ENCODE measurements at regions not wholly inside any gene's neighbourhood (a gene's known extent, or its start where the extent isn't known, plus 50 kb on each side); places are given as distances from the start of the nearest gene placed in this dataset.

GRCh38 chr10:56902554-56902953 is 541.5 kb upstream of the ZWINT start:
- DNase-seq (ENCODE audit: low read depth): no peak
- TF ChIP-seq CTCF (conservative IDR thresholded peaks at IDR 0.05; ENCODE audit: low read depth, low read length): no peak

GRCh38 chr10:56895306-56895705 is 534.2 kb upstream of the ZWINT start:
- no peak for TF ChIP-seq CTCF (conservative IDR thresholded peaks at IDR 0.05; ENCODE audit: low read depth, low read length)
- DNase-seq (ENCODE audit: low read depth): no peak

More at GRCh38 chr10:56902554-56902953, 541.5 kb upstream of the ZWINT start:
- H3K4me3 ChIP-seq (ENCODE audit: low read depth, low read length): no peak overlapping the region

GRCh38 chr10:56881218-56881617 is 520.2 kb upstream of the ZWINT start:
- no peak for DNase-seq (ENCODE audit: low read depth)
- TF ChIP-seq CTCF (conservative IDR thresholded peaks at IDR 0.05; ENCODE audit: low read depth, low read length): no peak
- H3K4me3 ChIP-seq (ENCODE audit: low read depth, low read length): no peak overlapping the region

More at GRCh38 chr10:56895306-56895705, 534.2 kb upstream of the ZWINT start:
- no peak overlapping the region for H3K4me3 ChIP-seq (ENCODE audit: low read depth, low read length)

GRCh38 chr10:56880606-56881005 is 519.5 kb upstream of the ZWINT start:
- no peak overlapping the region for H3K4me3 ChIP-seq (ENCODE audit: low read depth, low read length)
- TF ChIP-seq CTCF (conservative IDR thresholded peaks at IDR 0.05; ENCODE audit: low read depth, low read length): no peak
- DNase-seq (ENCODE audit: low read depth): no peak

- H3K4me3 ChIP-seq (ENCODE audit: low read depth, low read length): no peak overlapping the region
- no peak for DNase-seq (ENCODE audit: low read depth)
- TF ChIP-seq CTCF (conservative IDR thresholded peaks at IDR 0.05; ENCODE audit: low read depth, low read length): no peak
Measured at GRCh38 chr10:56874950-56875349, 513.9 kb upstream of the ZWINT start.

GRCh38 chr10:56871160-56871668 is 510.2 kb upstream of the ZWINT start:
- DNase-seq (ENCODE audit: low read depth): no peak
- no peak for TF ChIP-seq CTCF (conservative IDR thresholded peaks at IDR 0.05; ENCODE audit: low read depth, low read length)
- no peak overlapping the region for H3K4me3 ChIP-seq (ENCODE audit: low read depth, low read length)

- H3K4me3 ChIP-seq (ENCODE audit: low read depth, low read length): no peak overlapping the region
- no peak for TF ChIP-seq CTCF (conservative IDR thresholded peaks at IDR 0.05; ENCODE audit: low read depth, low read length)
Measured at GRCh38 chr10:56867236-56867635, 506.2 kb upstream of the ZWINT start.

More at GRCh38 chr10:56867236-56867635, 506.2 kb upstream of the ZWINT start:
- DNase-seq (ENCODE audit: low read depth): no peak

Data from epithelial cell of proximal tubule (primary cell).